Neuronal stem cell (in vitro differentiated cells): ENCODE measurements at regions not wholly inside any gene's neighbourhood (a gene's known extent, or its start where the extent isn't known, plus 50 kb on each side); places are given as distances from the start of the nearest gene placed in this dataset.

Experiments
- DNase-seq: peaks from one replicate; pipeline ENCODE4 v3.0.0-alpha.2; 2013; ENCODE audit warnings: low spot score
- H2AFZ ChIP-seq: one replicate; pipeline ENCODE4 v1.6.1; 2013; ENCODE audit warnings: mild to moderate bottlenecking, low read length, inconsistent platforms
- H2AK5ac ChIP-seq: 2 replicates; pipeline ENCODE4 v1.6.1; 2013; ENCODE audit warnings: low read depth, mild to moderate bottlenecking, inconsistent platforms, low read length, moderate library complexity, mixed read lengths
- H2BK120ac ChIP-seq: 2 replicates; pipeline ENCODE4 v1.6.1; 2013; ENCODE audit warnings: low read depth, mild to moderate bottlenecking, inconsistent platforms, low read length, moderate library complexity, mixed read lengths
- H2BK12ac ChIP-seq: one replicate; pipeline ENCODE4 v1.6.1; 2013; ENCODE audit warnings: low read length, inconsistent platforms
- H2BK15ac ChIP-seq: 2 replicates; pipeline ENCODE4 v1.6.1; 2013; ENCODE audit warnings: mild to moderate bottlenecking, low read length, inconsistent platforms, mixed read lengths
- H2BK5ac ChIP-seq: one replicate; pipeline ENCODE4 v1.6.1; 2013; ENCODE audit warnings: inconsistent platforms, mild to moderate bottlenecking, low read length, moderate library complexity
- H3K14ac ChIP-seq: one replicate; pipeline ENCODE4 v1.6.1; 2013; ENCODE audit warnings: low read length, inconsistent platforms
- H3K18ac ChIP-seq: 2 replicates; pipeline ENCODE4 v1.6.1; 2013; ENCODE audit warnings: low read length, inconsistent platforms
- H3K23ac ChIP-seq: 2 replicates; pipeline ENCODE4 v1.6.1; 2013; ENCODE audit warnings: low read depth, mild to moderate bottlenecking, mixed read lengths, low read length, inconsistent platforms; ENCODE audit not compliant: poor library complexity
- H3K27ac ChIP-seq: replicated peaks from 3 replicates; pipeline ENCODE4 v1.5.1; 2013; ENCODE audit warnings: low read length, inconsistent platforms
- H3K27me3 ChIP-seq, 3 experiments: 2 replicates each; pipeline ENCODE4 v1.6.1; 2013; ENCODE audit warnings: low read length in 3 of 3, mild to moderate bottlenecking in 2 of 3, inconsistent platforms in 1 of 3, low read depth in 1 of 3, mixed read lengths in 1 of 3, moderate library complexity in 1 of 3; ENCODE audit not compliant: control insufficient read depth in 3 of 3, insufficient read depth in 3 of 3
- H3K36me3 ChIP-seq, 2 donors: replicated peaks in 1 of 2; 2 replicates each; pipeline ENCODE4 v1.6.1; 2013; ENCODE audit warnings: low read length in 2 of 2; ENCODE audit not compliant: control insufficient read depth in 2 of 2, insufficient read depth in 2 of 2
- H3K4ac ChIP-seq: 2 replicates; pipeline ENCODE4 v1.6.1; 2013; ENCODE audit warnings: inconsistent platforms, mild to moderate bottlenecking, low read length, moderate library complexity
- H3K4me1 ChIP-seq, 2 donors: 1 replicate in 1 of 2; 2 replicates in 1 of 2; pipeline ENCODE4 v1.6.1; 2013; ENCODE audit warnings: low read length in 2 of 2, low read depth in 1 of 2; ENCODE audit not compliant: control insufficient read depth in 2 of 2, insufficient read depth in 1 of 2
- H3K4me2 ChIP-seq: one replicate; pipeline ENCODE4 v1.6.1; 2013; ENCODE audit warnings: mild to moderate bottlenecking, low read length, inconsistent platforms; ENCODE audit not compliant: insufficient read depth, poor library complexity, severe bottlenecking
- H3K4me3 ChIP-seq, 2 donors: 2 replicates each; pipeline ENCODE4 v1.5.1; 2013; ENCODE audit warnings: low read length in 2 of 2, mild to moderate bottlenecking in 2 of 2, inconsistent platforms in 1 of 2, moderate library complexity in 1 of 2
- H3K79me1 ChIP-seq: one replicate; pipeline ENCODE4 v1.6.1; 2013; ENCODE audit warnings: low read depth, mild to moderate bottlenecking, inconsistent platforms, low read length, moderate library complexity
- H3K9ac ChIP-seq: one replicate; pipeline ENCODE4 v1.6.1; 2013; ENCODE audit warnings: mild to moderate bottlenecking, low read depth, low read length, inconsistent platforms; ENCODE audit not compliant: poor library complexity
- H3K9me3 ChIP-seq, 2 donors: replicated peaks in 1 of 2; 2 replicates each; pipeline versions ENCODE3 to v1.6.1; 2013; ENCODE audit warnings: low read length in 2 of 2, mild to moderate bottlenecking in 2 of 2, inconsistent platforms in 1 of 2, low read depth in 1 of 2, mixed read lengths in 1 of 2, moderate library complexity in 1 of 2; ENCODE audit not compliant: control insufficient read depth in 2 of 2, insufficient read depth in 1 of 2
- H4K8ac ChIP-seq: one replicate; pipeline ENCODE4 v1.6.1; 2013; ENCODE audit warnings: low read depth, mild to moderate bottlenecking, inconsistent platforms, low read length, moderate library complexity
- H4K91ac ChIP-seq: one replicate; pipeline ENCODE4 v1.6.1; 2013; ENCODE audit warnings: low read length, low read depth, mild to moderate bottlenecking, inconsistent platforms; ENCODE audit not compliant: poor library complexity
- WGBS, 2 donors: extraction: QIAGEN DNeasy Blood & Tissue Kit; methylation state at CpG; one replicate each; pipeline ENCODE4 v1.1.7; 2013; ENCODE audit warnings: missing lambda C conversion rate in 2 of 2, mixed read lengths in 1 of 2; ENCODE audit not compliant: insufficient read length in 2 of 2, insufficient replicate concordance in 1 of 2; ENCODE audit errors: extremely low coverage in 2 of 2; 5-methylcytosine and 5-hydroxymethylcytosine counted together

DNA sequence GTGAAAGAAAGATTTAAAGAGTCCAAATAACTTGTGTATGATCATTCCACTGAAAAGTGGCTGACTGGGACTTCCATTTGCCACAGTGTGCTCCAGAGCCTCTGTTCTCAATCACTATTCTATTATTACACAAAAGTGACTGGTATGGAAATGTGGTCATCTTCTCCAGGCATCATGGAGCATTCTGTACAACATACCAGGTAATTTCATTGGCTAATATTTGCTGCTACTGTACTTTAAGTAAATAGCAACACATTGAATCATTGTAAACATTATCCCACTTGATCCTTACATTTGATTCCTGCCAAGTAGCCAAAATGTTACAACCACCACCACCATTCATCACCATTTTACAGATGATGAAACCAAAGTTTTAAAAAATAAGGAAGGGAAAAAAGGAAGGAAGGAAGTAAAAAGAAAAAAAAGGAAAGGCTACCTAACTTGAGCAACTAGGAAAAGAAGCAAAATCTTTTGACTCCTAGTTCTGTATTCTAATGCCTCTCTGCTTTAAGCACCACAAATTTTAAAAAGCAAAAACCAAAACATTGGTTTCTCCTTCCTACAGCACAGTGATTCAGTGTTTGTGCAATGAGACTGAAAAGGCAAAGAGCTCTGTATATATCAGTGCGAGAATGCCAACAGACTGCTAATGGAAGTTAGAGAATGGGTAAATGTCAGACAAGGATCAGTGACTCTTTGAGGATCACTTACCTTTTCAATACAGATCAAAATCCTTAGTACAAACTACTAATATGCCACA, 361.4 kb upstream of the PTBP2 start:
- Histone ChIP-seq H3K23ac (no peak overlapping the region), H2AFZ (no peak overlapping the region), H3K4ac (no peak overlapping the region), H3K4me3 (no peak overlapping the region), H3K4me2 (no peak overlapping the region), H3K36me3 (no peaks in the 10 kb centered on the region), H4K8ac (no peak overlapping the region), H3K14ac (no peak overlapping the region), H2BK12ac (no peak overlapping the region), H2BK15ac (no peak overlapping the region), H3K27me3 (no peaks in the 10 kb centered on the region), H3K9me3 (no peaks in the 10 kb centered on the region), H3K4me1 (peaks cover 0 to 1% of the 10 kb centered on the region in 2 donors), H3K79me1 (no peaks in the 10 kb centered on the region), H4K91ac (no peak overlapping the region), H2AK5ac (no peak overlapping the region), H2BK5ac (no peak overlapping the region), H2BK120ac (no peak overlapping the region), H3K9ac (no peak overlapping the region), H3K18ac (no peak overlapping the region), H3K27ac (no peak overlapping the region)
- DNase-seq = no peak
- WGBS, 2 donors = no CpG with 5 or more reads among the region's 1 CpG

DNA sequence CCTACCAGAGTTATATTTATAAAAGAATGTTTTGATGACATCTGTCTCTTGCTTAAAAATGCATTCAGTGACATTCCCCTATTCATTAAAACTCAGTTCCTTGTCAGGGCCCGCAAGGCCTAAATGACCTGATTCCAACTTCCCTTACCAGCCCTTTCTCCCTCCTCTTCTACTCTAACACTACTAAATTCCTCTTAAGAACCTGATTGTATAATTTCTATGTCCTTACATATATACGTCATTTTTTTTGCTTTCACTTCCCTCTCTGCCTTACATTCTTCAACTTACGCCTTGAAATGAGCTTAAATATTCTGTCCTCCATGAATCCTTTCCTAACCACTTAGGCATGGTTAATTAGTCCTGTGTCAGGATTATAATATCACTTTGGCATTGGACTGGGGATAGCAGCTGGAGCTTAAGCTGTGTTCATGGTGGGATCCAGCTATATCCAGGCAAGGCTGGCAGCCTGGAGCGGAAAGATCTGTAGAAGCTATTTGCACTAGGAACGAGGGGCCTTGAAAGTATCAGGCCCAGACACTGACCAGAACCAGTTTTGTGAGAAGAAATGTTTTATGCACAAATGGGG, 360.2 kb upstream of the PTBP2 start:
- Histone ChIP-seq H4K91ac (no peak overlapping the region), H3K4ac (no peak overlapping the region), H3K18ac (no peak overlapping the region), H2BK120ac (no peak overlapping the region), H4K8ac (no peak overlapping the region), H3K9me3 (no peaks in the 10 kb centered on the region), H3K4me2 (no peak overlapping the region), H3K36me3 (no peaks in the 10 kb centered on the region), H3K27ac (no peak overlapping the region), H2AK5ac (no peak overlapping the region), H3K14ac (no peak overlapping the region), H3K9ac (no peak overlapping the region), H3K23ac (no peak overlapping the region), H2AFZ (no peak overlapping the region), H2BK12ac (no peak overlapping the region), H2BK5ac (no peak overlapping the region), H2BK15ac (no peak overlapping the region), H3K79me1 (no peaks in the 10 kb centered on the region), H3K4me3 (no peak overlapping the region), H3K27me3 (no peaks in the 10 kb centered on the region), H3K4me1 (peaks cover 0 to 1% of the 10 kb centered on the region in 2 donors)
- WGBS, 2 donors = 100% methylated on average over 1 of the region's 5 CpGs; no CpG with 5 or more reads in 1 of the 2 donors
- DNase-seq = no peak

DNA sequence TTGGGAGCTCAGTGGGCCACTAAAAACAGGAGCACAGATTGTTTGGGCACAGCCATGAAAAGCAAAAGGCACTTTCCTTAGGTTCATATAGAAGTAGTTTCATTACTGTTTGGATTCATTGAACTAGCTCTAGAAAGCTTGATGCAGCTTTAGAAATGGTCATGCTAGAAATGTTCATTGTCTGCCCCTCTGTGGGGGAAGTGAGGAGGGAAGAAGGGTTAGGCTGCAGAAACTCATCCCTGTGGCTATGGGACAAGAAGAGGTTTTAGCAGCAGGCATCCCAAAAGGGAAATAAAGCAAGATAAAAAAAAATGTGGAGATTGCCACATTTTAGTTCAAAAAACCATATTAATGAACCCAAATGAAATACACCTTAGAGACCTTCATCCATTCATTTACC, 359.6 kb upstream of the PTBP2 start:
- Histone ChIP-seq H3K27ac (no peak overlapping the region), H4K8ac (no peak overlapping the region), H3K14ac (no peak overlapping the region), H2BK120ac (no peak overlapping the region), H2BK5ac (no peak overlapping the region), H3K18ac (no peak overlapping the region), H3K4me3 (no peak overlapping the region), H2AK5ac (no peak overlapping the region), H2AFZ (no peak overlapping the region), H3K4ac (no peak overlapping the region), H2BK15ac (no peak overlapping the region), H3K9ac (no peak overlapping the region), H4K91ac (no peak overlapping the region), H3K23ac (no peak overlapping the region), H2BK12ac (no peak overlapping the region), H3K79me1 (no peaks in the 10 kb centered on the region), H3K4me2 (no peak overlapping the region), H3K27me3 (no peaks in the 10 kb centered on the region), H3K36me3 (no peaks in the 10 kb centered on the region), H3K9me3 (no peaks in the 10 kb centered on the region), H3K4me1 (peaks cover 0 to 1% of the 10 kb centered on the region in 2 donors)
- no peak for DNase-seq

DNA sequence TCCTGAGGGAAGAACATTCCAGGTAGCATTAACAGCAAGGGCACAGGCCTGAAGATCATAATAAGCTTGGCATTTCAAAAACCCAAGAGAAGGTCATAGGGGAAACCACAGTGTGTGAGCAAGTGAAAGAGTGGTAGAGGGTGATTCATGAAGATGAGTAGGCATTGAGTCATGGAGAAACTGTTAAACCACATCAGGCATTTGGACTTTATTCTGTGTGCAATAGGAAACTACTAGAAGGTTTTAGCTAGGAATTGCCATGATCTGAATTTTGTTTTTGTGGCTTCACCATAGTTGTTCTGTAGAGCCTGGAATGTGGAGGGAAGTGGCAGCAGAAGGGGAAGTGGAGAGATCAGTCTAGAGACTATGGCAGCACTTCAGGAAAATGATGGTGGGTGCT, 359.0 kb upstream of the PTBP2 start:
- no peaks in the 10 kb centered on the region for H3K9me3 ChIP-seq
- no peak overlapping the region for H3K9ac ChIP-seq
- H3K36me3 ChIP-seq = no peaks in the 10 kb centered on the region
- DNase-seq = no peak
- H3K4me2 ChIP-seq = no peak overlapping the region
- H2BK15ac ChIP-seq = no peak overlapping the region
- H3K4me1 ChIP-seq = peaks cover 0 to 1% of the 10 kb centered on the region in 2 donors
- H3K14ac ChIP-seq = no peak overlapping the region
- no peak overlapping the region for H4K91ac ChIP-seq
- H3K27me3 ChIP-seq = no peaks in the 10 kb centered on the region
- H2AK5ac ChIP-seq = no peak overlapping the region
- no peak overlapping the region for H2BK5ac ChIP-seq
- H3K4me3 ChIP-seq = no peak overlapping the region
- H3K79me1 ChIP-seq = no peaks in the 10 kb centered on the region
- H3K23ac ChIP-seq = no peak overlapping the region
- H3K4ac ChIP-seq = no peak overlapping the region
- H3K27ac ChIP-seq = no peak overlapping the region
- no peak overlapping the region for H2BK120ac ChIP-seq
- H2AFZ ChIP-seq = no peak overlapping the region
- H2BK12ac ChIP-seq = no peak overlapping the region
- no peak overlapping the region for H3K18ac ChIP-seq
- H4K8ac ChIP-seq = no peak overlapping the region
